HepG2 (cell line): ENCODE measurements at regions not wholly inside any gene's neighbourhood (a gene's known extent, or its start where the extent isn't known, plus 50 kb on each side); places are given as distances from the start of the nearest gene placed in this dataset.
"Not testable (repeated sequence)": the region's sequence is repeated elsewhere in the genome, so short reads cannot be mapped to it uniquely, and the experiment has no call there.

ENCODE experiments used
- ATAC-seq: fragments of 200-7000 bp; cut with Tn5 transposase; 3 replicates; pipeline ENCODE4 v1.9.1; 2020; ENCODE audit warnings: mild to moderate bottlenecking, moderate library complexity
- BruUV-seq: library from RNA; stranded (reverse); fragments of 400-500 nt; replicated peaks from 2 replicates; lab custom pipeline; 2021; lab: Mats Ljungman, UMichigan
- CTCF ChIA-PET: fragments of 300-600 bp; formaldehyde crosslinking; extraction: SDS; loops from one replicate; lab custom pipeline; 2021; ENCODE audit warnings: low total read pairs, inconsistent platforms, low intra/inter-chr PET ratio; lab: Yijun Ruan, JAX
- POLR2A ChIA-PET: fragments of 350-600 bp; sonication (Branson Sonifier 250); formaldehyde crosslinking; loops from one replicate; lab custom pipeline; 2020; ENCODE audit warnings: antibody characterized with exemption, inconsistent platforms; lab: Yijun Ruan, JAX
- DNase-seq: peaks from one replicate; pipeline ENCODE4 v3.0.0-alpha.2; 2015; ENCODE audit warnings: low spot score
- FAIRE-seq: peaks from 3 replicates; lab custom pipeline; 2011; peaks lifted over from hg19 to GRCh38; lab: Jason Lieb, UNC
- H2AFZ ChIP-seq: one replicate; pipeline ENCODE4 v1.6.1; 2011; ENCODE audit warnings: low read length, inconsistent platforms
- H3K27ac ChIP-seq: fragments of 300-600 bp; 3 replicates; pipeline ENCODE4 v1.8.0; 2011; ENCODE audit warnings: mixed run types, mild to moderate bottlenecking, mixed read lengths, low read length, inconsistent platforms; ENCODE audit not compliant: insufficient read depth; ENCODE audit errors: extremely low read length
- H3K27me3 ChIP-seq, 2 experiments: fragments of 200-600 bp in 1 of 2; 2 replicates in 1 of 2; 3 replicates in 1 of 2; pipeline versions ENCODE4 v1.6.0 to v1.8.0; 2011; ENCODE audit warnings: low read length in 2 of 2, mild to moderate bottlenecking in 2 of 2, moderate library complexity in 2 of 2, inconsistent platforms in 1 of 2; ENCODE audit not compliant: insufficient read depth in 2 of 2, control insufficient read depth in 1 of 2
- H3K36me3 ChIP-seq, 2 experiments: fragments of 200-600 bp in 1 of 2; replicated peaks in 1 of 2; 2 replicates in 1 of 2; 3 replicates in 1 of 2; pipeline versions ENCODE4 v1.5.1 to v1.8.0; 2011; ENCODE audit warnings: low read length in 2 of 2, inconsistent platforms in 1 of 2; ENCODE audit not compliant: insufficient read depth in 2 of 2, control insufficient read depth in 1 of 2
- H3K4me1 ChIP-seq: 2 replicates; pipeline ENCODE4 v1.5.1; 2012; ENCODE audit warnings: low read length, inconsistent platforms; ENCODE audit not compliant: insufficient read depth
- H3K4me2 ChIP-seq: 2 replicates; pipeline ENCODE4 v1.6.0; 2011; ENCODE audit warnings: low read depth, low read length, inconsistent platforms
- H3K4me3 ChIP-seq, 3 experiments: fragments of 200-600 bp in 1 of 3; sonication (generic), shearing (Covaris generic) in 1 of 3; replicated peaks in 1 of 3; 2 replicates each; pipeline ENCODE4 v1.5.1; 2011 to 2016; ENCODE audit warnings: low read length in 3 of 3, inconsistent platforms in 2 of 3, low read depth in 2 of 3, mild to moderate bottlenecking in 2 of 3, control low read depth in 1 of 3, mixed read lengths in 1 of 3; ENCODE audit not compliant: insufficient read depth in 1 of 3
- H3K79me2 ChIP-seq: one replicate; pipeline ENCODE4 v1.6.1; 2011; ENCODE audit warnings: low read length, inconsistent platforms; ENCODE audit not compliant: insufficient read depth
- H3K9ac ChIP-seq: 2 replicates; pipeline ENCODE4 v1.6.0; 2011; ENCODE audit warnings: mild to moderate bottlenecking, low read depth, low read length, inconsistent platforms; ENCODE audit not compliant: insufficient read depth
- H3K9me3 ChIP-seq: 2 replicates; pipeline ENCODE4 v1.5.1; 2012; ENCODE audit warnings: mild to moderate bottlenecking, low read length
- H4K20me1 ChIP-seq: 2 replicates; pipeline ENCODE4 v1.6.0; 2011; ENCODE audit warnings: inconsistent platforms, mild to moderate bottlenecking, low read length, moderate library complexity; ENCODE audit not compliant: insufficient read depth
- WGBS: methylation state at CpG from one replicate; pipeline ENCODE4 v1.1.6; 2017; ENCODE audit warnings: low lambda C conversion rate; 5-methylcytosine and 5-hydroxymethylcytosine counted together
- in situ Hi-C: cut with HindIII; loops from 2 replicates; pipeline ENCODE4 v1.10.0; 2017; ENCODE audit warnings: low pct_unique_long_range_greater_than_20kb; ENCODE audit not compliant: extremely low pct_ligation_motif_present
- intact Hi-C: fragments of 100-400 bp; cut with micrococcal nuclease; formaldehyde crosslinking; loops from one replicate; pipeline ENCODE4 v1.10.0; 2022; ENCODE audit not compliant: unreplicated experiment

- intact Hi-C loops, H3K4me1 ChIP-seq, FAIRE-seq, CTCF ChIA-PET, H3K4me3 ChIP-seq, H3K79me2 ChIP-seq, in situ Hi-C loops, BruUV-seq, POLR2A ChIA-PET, H3K9ac ChIP-seq, H2AFZ ChIP-seq, DNase-seq, H3K9me3 ChIP-seq, H3K36me3 ChIP-seq, H3K4me2 ChIP-seq, H3K27me3 ChIP-seq, H3K27ac ChIP-seq, H4K20me1 ChIP-seq: not testable (repeated sequence)
- no CpG with 5 or more reads among the region's 8 CpGs for WGBS
- ATAC-seq = peak; percentile 54; the same call in 2 of the 3 replicates
Observed at GRCh38 chr21:6530655-6531054, 3990.7 kb upstream of the TPTE start.

- BruUV-seq, H3K36me3 ChIP-seq, FAIRE-seq, ATAC-seq, H3K27ac ChIP-seq, CTCF ChIA-PET, H2AFZ ChIP-seq, H3K4me2 ChIP-seq, H3K79me2 ChIP-seq, H3K4me3 ChIP-seq, H4K20me1 ChIP-seq, in situ Hi-C loops, H3K9ac ChIP-seq, DNase-seq, H3K4me1 ChIP-seq, H3K9me3 ChIP-seq, POLR2A ChIA-PET, intact Hi-C loops, H3K27me3 ChIP-seq: not testable (repeated sequence)
- WGBS = no CpG with 5 or more reads among the region's 25 CpGs
Observed at GRCh38 chr21:6533261-6533660, 3988.1 kb upstream of the TPTE start.

- H3K4me1 ChIP-seq, FAIRE-seq, intact Hi-C loops, H3K27ac ChIP-seq, H3K27me3 ChIP-seq, H3K9me3 ChIP-seq, in situ Hi-C loops, H3K79me2 ChIP-seq, H4K20me1 ChIP-seq, H3K4me2 ChIP-seq, H3K4me3 ChIP-seq, H3K9ac ChIP-seq, DNase-seq, BruUV-seq, POLR2A ChIA-PET, H2AFZ ChIP-seq, CTCF ChIA-PET, H3K36me3 ChIP-seq: not testable (repeated sequence)
- peak; percentile 91 for ATAC-seq
- WGBS = no CpG with 5 or more reads among the region's 12 CpGs
Observed at GRCh38 chr21:6538320-6538719, 3983.1 kb upstream of the TPTE start.

DNA sequence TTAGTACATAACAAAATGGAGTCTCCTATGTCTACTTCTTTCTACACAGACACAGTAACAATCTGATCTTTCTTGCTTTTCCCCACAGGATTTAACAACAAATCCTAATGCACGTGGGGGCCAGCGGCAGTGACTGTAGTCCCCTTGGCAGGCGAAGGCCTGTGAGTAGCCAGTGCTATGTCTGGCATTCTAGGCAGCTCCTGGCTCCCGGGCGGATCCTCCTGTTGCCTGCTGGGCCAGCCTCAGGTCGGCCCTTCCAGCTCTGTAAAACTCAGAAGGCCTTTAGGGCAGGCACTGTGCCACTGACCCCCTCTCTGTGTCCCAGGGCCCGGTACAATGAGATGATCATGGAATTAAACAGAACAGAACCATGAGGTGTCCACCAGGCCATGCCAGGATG, 3981.7 kb upstream of the TPTE start:
- intact Hi-C loops, H3K79me2 ChIP-seq, H3K36me3 ChIP-seq, ATAC-seq, in situ Hi-C loops, H4K20me1 ChIP-seq, CTCF ChIA-PET, H3K4me1 ChIP-seq, H3K4me2 ChIP-seq, H3K9ac ChIP-seq, DNase-seq, POLR2A ChIA-PET, H3K9me3 ChIP-seq, H2AFZ ChIP-seq, BruUV-seq, FAIRE-seq, H3K4me3 ChIP-seq, H3K27me3 ChIP-seq, H3K27ac ChIP-seq: not testable (repeated sequence)
- no CpG with 5 or more reads among the region's 7 CpGs for WGBS
